Erythroblast (primary cell): ENCODE measurements at regions not wholly inside any gene's neighbourhood (a gene's known extent, or its start where the extent isn't known, plus 50 kb on each side); places are given as distances from the start of the nearest gene placed in this dataset.

Source experiments
- GATA1 ChIP-seq: IDR thresholded peaks from 2 replicates; pipeline ENCODE4 v1.6.1; 2011; ENCODE audit warnings: low read depth, mild to moderate bottlenecking, control low read depth, low read length, moderate library complexity
- POLR2A ChIP-seq: IDR thresholded peaks from 2 replicates; pipeline ENCODE4 v1.6.1; 2011; ENCODE audit warnings: mild to moderate bottlenecking, low read length

- no peak for TF ChIP-seq POLR2A
- no peak for TF ChIP-seq GATA1
Measured at GRCh38 chr19:30864391-30865215, 484.6 kb downstream of the TSHZ3 start.
